Osteoblast (primary cell): ENCODE measurements at regions not wholly inside any gene's neighbourhood (a gene's known extent, or its start where the extent isn't known, plus 50 kb on each side); places are given as distances from the start of the nearest gene placed in this dataset.

Experiments
- DNase-seq: peaks from one replicate; pipeline ENCODE4 v3.0.0; 2011; ENCODE audit warnings: low spot score, mixed read lengths; ENCODE audit not compliant: insufficient read length; ENCODE audit errors: missing footprints
- H2AFZ ChIP-seq: 2 replicates; pipeline ENCODE4 v1.6.0; 2011; ENCODE audit warnings: mild to moderate bottlenecking, low read length
- H3K27ac ChIP-seq: 2 replicates; pipeline ENCODE4 v1.5.1; 2011; ENCODE audit warnings: mild to moderate bottlenecking, low read depth, low read length, moderate library complexity
- H3K27me3 ChIP-seq: 2 replicates; pipeline ENCODE4 v1.6.0; 2012; ENCODE audit warnings: mild to moderate bottlenecking, control low read depth, inconsistent platforms, low read length, moderate library complexity; ENCODE audit not compliant: insufficient read depth
- H3K36me3 ChIP-seq: 2 replicates; pipeline ENCODE4 v1.5.1; 2011; ENCODE audit warnings: mild to moderate bottlenecking, low read length, control low read depth, moderate library complexity; ENCODE audit not compliant: insufficient read depth
- H3K4me1 ChIP-seq: 2 replicates; pipeline ENCODE4 v1.5.1; 2011; ENCODE audit warnings: mild to moderate bottlenecking, low read length, control low read depth, moderate library complexity; ENCODE audit not compliant: insufficient read depth
- H3K4me2 ChIP-seq: 2 replicates; pipeline ENCODE4 v1.6.0; 2011; ENCODE audit warnings: mild to moderate bottlenecking, low read length; ENCODE audit not compliant: insufficient read depth
- H3K4me3 ChIP-seq: fragments of 200-600 bp; sonication (generic); 3 replicates; pipeline ENCODE4 v1.5.1; 2012; ENCODE audit warnings: mild to moderate bottlenecking, low read length, inconsistent platforms; ENCODE audit not compliant: insufficient read depth
- H3K79me2 ChIP-seq: 2 replicates; pipeline ENCODE4 v1.6.0; 2012; ENCODE audit warnings: mild to moderate bottlenecking, low read length, control low read depth, inconsistent platforms; ENCODE audit not compliant: insufficient read depth
- H3K9me3 ChIP-seq: 2 replicates; pipeline ENCODE4 v1.5.1; 2011; ENCODE audit warnings: low read depth, low read length, control low read depth
- H4K20me1 ChIP-seq: 2 replicates; pipeline ENCODE4 v1.6.0; 2012; ENCODE audit warnings: mild to moderate bottlenecking, low read length, control low read depth; ENCODE audit not compliant: insufficient read depth
- TF ChIP-seq, protein P1 (sequence below): IDR thresholded peaks from 2 replicates; pipeline ENCODE4 v1.5.1; 2011; ENCODE audit warnings: mild to moderate bottlenecking, low read depth, low read length, moderate library complexity; ENCODE audit errors: extremely low read depth

- Histone ChIP-seq H3K4me2 (no peak overlapping the region), H3K36me3 (no peaks in the 10 kb centered on the region), H4K20me1 (no peaks in the 10 kb centered on the region), H2AFZ (no peak overlapping the region), H3K27me3 (no peaks in the 10 kb centered on the region), H3K9me3 (no peaks in the 10 kb centered on the region), H3K4me3 (no peak overlapping the region), H3K27ac (no peak overlapping the region), H3K79me2 (no peaks in the 10 kb centered on the region), H3K4me1 (no peaks in the 10 kb centered on the region)
- TF ChIP-seq, protein P1, sequence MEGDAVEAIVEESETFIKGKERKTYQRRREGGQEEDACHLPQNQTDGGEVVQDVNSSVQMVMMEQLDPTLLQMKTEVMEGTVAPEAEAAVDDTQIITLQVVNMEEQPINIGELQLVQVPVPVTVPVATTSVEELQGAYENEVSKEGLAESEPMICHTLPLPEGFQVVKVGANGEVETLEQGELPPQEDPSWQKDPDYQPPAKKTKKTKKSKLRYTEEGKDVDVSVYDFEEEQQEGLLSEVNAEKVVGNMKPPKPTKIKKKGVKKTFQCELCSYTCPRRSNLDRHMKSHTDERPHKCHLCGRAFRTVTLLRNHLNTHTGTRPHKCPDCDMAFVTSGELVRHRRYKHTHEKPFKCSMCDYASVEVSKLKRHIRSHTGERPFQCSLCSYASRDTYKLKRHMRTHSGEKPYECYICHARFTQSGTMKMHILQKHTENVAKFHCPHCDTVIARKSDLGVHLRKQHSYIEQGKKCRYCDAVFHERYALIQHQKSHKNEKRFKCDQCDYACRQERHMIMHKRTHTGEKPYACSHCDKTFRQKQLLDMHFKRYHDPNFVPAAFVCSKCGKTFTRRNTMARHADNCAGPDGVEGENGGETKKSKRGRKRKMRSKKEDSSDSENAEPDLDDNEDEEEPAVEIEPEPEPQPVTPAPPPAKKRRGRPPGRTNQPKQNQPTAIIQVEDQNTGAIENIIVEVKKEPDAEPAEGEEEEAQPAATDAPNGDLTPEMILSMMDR: no peak
- DNase-seq: no peak
Measured at GRCh38 chr11:24297461-24297860, 199.4 kb upstream of the LUZP2 start.

GRCh38 chr11:24298146-24298545 is 198.7 kb upstream of the LUZP2 start:
- Histone ChIP-seq H3K79me2 (no peaks in the 10 kb centered on the region), H3K27me3 (no peaks in the 10 kb centered on the region), H3K4me2 (no peak overlapping the region), H3K4me1 (no peaks in the 10 kb centered on the region), H4K20me1 (no peaks in the 10 kb centered on the region), H3K36me3 (no peaks in the 10 kb centered on the region), H3K9me3 (no peaks in the 10 kb centered on the region), H3K27ac (no peak overlapping the region), H3K4me3 (no peak overlapping the region), H2AFZ (no peak overlapping the region)
- peak; percentile 19 for DNase-seq
- TF ChIP-seq, protein P1: no peak

DNA sequence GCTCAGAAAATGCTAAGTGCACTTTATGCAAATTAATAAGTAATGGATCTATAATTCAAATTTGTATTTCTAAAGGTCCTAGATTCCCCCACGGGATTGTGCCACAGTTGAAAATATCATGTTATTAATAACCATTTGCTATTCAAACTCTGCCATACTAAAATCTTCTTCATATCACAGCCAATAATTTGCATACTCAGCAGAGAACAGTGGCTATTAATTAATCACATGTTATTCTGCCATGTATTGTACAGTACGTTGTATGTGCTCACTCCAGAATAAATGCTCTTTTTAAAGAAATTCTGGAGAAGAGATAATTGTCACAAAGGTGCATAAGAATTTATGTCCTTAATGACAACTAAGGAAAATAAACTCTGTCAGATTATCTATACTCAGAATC is 184.9 kb upstream of the LUZP2 start:
- Histone ChIP-seq H3K9me3 (peaks cover 2% of the 10 kb centered on the region), H3K4me2 (no peak overlapping the region), H3K4me1 (no peaks in the 10 kb centered on the region), H2AFZ (no peak overlapping the region), H4K20me1 (no peaks in the 10 kb centered on the region), H3K27ac (no peak overlapping the region), H3K36me3 (no peaks in the 10 kb centered on the region), H3K4me3 (no peak overlapping the region), H3K27me3 (no peaks in the 10 kb centered on the region), H3K79me2 (no peaks in the 10 kb centered on the region)
- TF ChIP-seq, protein P1: no peak
- DNase-seq: no peak

GRCh38 chr11:24312464-24313238 is 184.2 kb upstream of the LUZP2 start:
- no peaks in the 10 kb centered on the region for H3K79me2 ChIP-seq
- TF ChIP-seq, protein P1: no peak
- no peak overlapping the region for H3K4me3 ChIP-seq
- H3K27me3 ChIP-seq: no peaks in the 10 kb centered on the region
- H4K20me1 ChIP-seq: no peaks in the 10 kb centered on the region
- no peak for DNase-seq
- no peak overlapping the region for H3K4me2 ChIP-seq
- H3K9me3 ChIP-seq: peaks cover 2% of the 10 kb centered on the region
- H3K27ac ChIP-seq: no peak overlapping the region
- H2AFZ ChIP-seq: no peak overlapping the region
- H3K4me1 ChIP-seq: no peaks in the 10 kb centered on the region
- no peaks in the 10 kb centered on the region for H3K36me3 ChIP-seq
